CD8-positive, alpha-beta memory T cell (primary cell): ENCODE measurements at regions not wholly inside any gene's neighbourhood (a gene's known extent, or its start where the extent isn't known, plus 50 kb on each side); places are given as distances from the start of the nearest gene placed in this dataset.

Source experiments
- CTCF ChIA-PET: fragments of 350-600 bp; sonication (Branson Sonifier 250); formaldehyde crosslinking; loops from one replicate; lab custom pipeline; 2021; ENCODE audit warnings: antibody characterized with exemption; lab: Charles Lee
- POLR2A ChIA-PET: fragments of 350-600 bp; sonication (Branson Sonifier 250); formaldehyde crosslinking; loops from one replicate; lab custom pipeline; 2021; ENCODE audit warnings: antibody characterized with exemption; lab: Charles Lee
- DNase-seq, 5 donors: peaks; one replicate each; pipeline versions ENCODE4 v3.0.0 to v3.0.0-alpha.2; 2020 to 2022; ENCODE audit warnings: mixed read lengths in 1 of 5
- H3K27ac ChIP-seq: one replicate; pipeline ENCODE4 v1.7.0; 2013; ENCODE audit warnings: low read depth, mild to moderate bottlenecking, low read length, moderate library complexity
- H3K27me3 ChIP-seq: 2 replicates; pipeline ENCODE4 v1.7.0; 2013; ENCODE audit warnings: low read length, mild to moderate bottlenecking; ENCODE audit not compliant: insufficient read depth, poor library complexity, severe bottlenecking
- H3K36me3 ChIP-seq: 2 replicates; pipeline ENCODE4 v1.7.0; 2013; ENCODE audit warnings: mild to moderate bottlenecking, low read length, moderate library complexity; ENCODE audit not compliant: insufficient read depth
- H3K4me1 ChIP-seq: 2 replicates; pipeline ENCODE4 v1.7.0; 2013; ENCODE audit warnings: mild to moderate bottlenecking, low read length, moderate library complexity; ENCODE audit not compliant: insufficient read depth
- H3K4me3 ChIP-seq: 2 replicates; pipeline ENCODE4 v1.7.0; 2013; ENCODE audit warnings: mild to moderate bottlenecking, low read length
- H3K9me3 ChIP-seq: 2 replicates; pipeline ENCODE4 v1.7.0; 2013; ENCODE audit warnings: mild to moderate bottlenecking, low read length
- H3K27ac Mint-ChIP-seq, 8 donors: one replicate each; pipeline ENCODE4 v1.8.0; 2020 to 2021; ENCODE audit warnings: mixed read lengths in 8 of 8, mild to moderate bottlenecking in 6 of 8, inconsistent platforms in 3 of 8, moderate library complexity in 3 of 8
- H3K27me3 Mint-ChIP-seq, 2 donors: one replicate each; pipeline ENCODE4 v1.8.0; 2020 to 2021; ENCODE audit warnings: mixed read lengths in 2 of 2, mild to moderate bottlenecking in 1 of 2, moderate library complexity in 1 of 2
- H3K36me3 Mint-ChIP-seq, 3 donors: one replicate each; pipeline ENCODE4 v1.8.0; 2020 to 2021; ENCODE audit warnings: mixed read lengths in 3 of 3, inconsistent platforms in 1 of 3, mild to moderate bottlenecking in 1 of 3
- H3K4me1 Mint-ChIP-seq, 3 donors: one replicate each; pipeline ENCODE4 v1.8.0; 2020 to 2021; ENCODE audit warnings: mixed read lengths in 3 of 3, inconsistent platforms in 1 of 3, mild to moderate bottlenecking in 1 of 3
- H3K4me3 Mint-ChIP-seq, 7 donors: one replicate each; pipeline ENCODE4 v1.8.0; 2020 to 2021; ENCODE audit warnings: mixed read lengths in 7 of 7, mild to moderate bottlenecking in 6 of 7, moderate library complexity in 4 of 7, inconsistent platforms in 2 of 7
- H3K9me3 Mint-ChIP-seq, 5 donors: one replicate each; pipeline ENCODE4 v1.8.0; 2020 to 2022; ENCODE audit warnings: mixed read lengths in 5 of 5, mild to moderate bottlenecking in 3 of 5, moderate library complexity in 2 of 5, inconsistent platforms in 1 of 5

- no peak overlapping the region for H3K27ac Mint-ChIP-seq
- DNase-seq, result no peak
- no peaks in the 10 kb centered on the region for H3K4me1 Mint-ChIP-seq
- no peaks in the 10 kb centered on the region for H3K36me3 Mint-ChIP-seq
- no peak overlapping the region for H3K27ac ChIP-seq
- H3K9me3 Mint-ChIP-seq, result no peaks in the 10 kb centered on the region
- CTCF ChIA-PET, result no interaction called here
- no peak overlapping the region for H3K4me3 Mint-ChIP-seq
- no peaks in the 10 kb centered on the region for H3K9me3 ChIP-seq
- H3K27me3 Mint-ChIP-seq, result peaks cover 0 to 2% of the 10 kb centered on the region in 2 donors
- no peak overlapping the region for H3K4me3 ChIP-seq
- H3K36me3 ChIP-seq, result no peaks in the 10 kb centered on the region
- H3K4me1 ChIP-seq, result no peaks in the 10 kb centered on the region
- no peaks in the 10 kb centered on the region for H3K27me3 ChIP-seq
- POLR2A ChIA-PET, result no interaction called here
Observed at GRCh38 chr7:93048136-93048930, 69.4 kb downstream of the SAMD9 start.

- no peaks in the 10 kb centered on the region for H3K36me3 ChIP-seq
- H3K4me3 ChIP-seq, result no peak overlapping the region
- H3K27ac ChIP-seq, result no peak overlapping the region
- Mint-ChIP-seq H3K27me3 (peaks cover 0 to 2% of the 10 kb centered on the region in 2 donors), H3K4me1 (no peaks in the 10 kb centered on the region), H3K4me3 (no peak overlapping the region), H3K27ac (no peak overlapping the region), H3K9me3 (no peaks in the 10 kb centered on the region), H3K36me3 (no peaks in the 10 kb centered on the region)
- no peaks in the 10 kb centered on the region for H3K27me3 ChIP-seq
- ChIA-PET CTCF (no interaction called here), POLR2A (no interaction called here)
- no peak for DNase-seq
- no peaks in the 10 kb centered on the region for H3K4me1 ChIP-seq
- H3K9me3 ChIP-seq, result no peaks in the 10 kb centered on the region
Observed at GRCh38 chr7:93047514-93048099, 70.2 kb downstream of the SAMD9 start.

GRCh38 chr7:93046641-93047040 is 71.1 kb downstream of the SAMD9 start:
- Histone ChIP-seq H3K27ac (peak overlapping the region; percentile 1), H3K9me3 (no peaks in the 10 kb centered on the region), H3K36me3 (no peaks in the 10 kb centered on the region), H3K4me1 (no peaks in the 10 kb centered on the region), H3K4me3 (no peak overlapping the region), H3K27me3 (no peaks in the 10 kb centered on the region)
- ChIA-PET CTCF (no interaction called here), POLR2A (no interaction called here)
- DNase-seq, result no peak
- peaks cover 0 to 2% of the 10 kb centered on the region in 2 donors for H3K27me3 Mint-ChIP-seq
- H3K9me3 Mint-ChIP-seq, result no peaks in the 10 kb centered on the region
- H3K36me3 Mint-ChIP-seq, result no peaks in the 10 kb centered on the region
- H3K27ac Mint-ChIP-seq, result no peak overlapping the region
- no peak overlapping the region for H3K4me3 Mint-ChIP-seq
- H3K4me1 Mint-ChIP-seq, result no peaks in the 10 kb centered on the region

- no peak for DNase-seq
- Mint-ChIP-seq H3K36me3 (no peaks in the 10 kb centered on the region), H3K9me3 (no peaks in the 10 kb centered on the region), H3K4me1 (no peaks in the 10 kb centered on the region), H3K4me3 (no peak overlapping the region), H3K27ac (no peak overlapping the region), H3K27me3 (no peaks in the 10 kb centered on the region)
- H3K4me1 ChIP-seq, result no peaks in the 10 kb centered on the region
- H3K9me3 ChIP-seq, result no peaks in the 10 kb centered on the region
- H3K27ac ChIP-seq, result no peak overlapping the region
- no peak overlapping the region for H3K4me3 ChIP-seq
- POLR2A ChIA-PET, result no interaction called here
- H3K27me3 ChIP-seq, result no peaks in the 10 kb centered on the region
- CTCF ChIA-PET, result interaction anchor here (1.2 kb wide), 1 partner anchor 211 kb away, joined by 4 read pairs; no protein-coding TSS in a partner anchor
- no peaks in the 10 kb centered on the region for H3K36me3 ChIP-seq
Observed at GRCh38 chr7:93044147-93044810, 73.5 kb downstream of the SAMD9 start.

- ChIA-PET CTCF (interaction anchor here (1.2 kb wide), 1 partner anchor 211 kb away, joined by 4 read pairs; no protein-coding TSS in a partner anchor), POLR2A (no interaction called here)
- Mint-ChIP-seq H3K9me3 (no peaks in the 10 kb centered on the region), H3K4me1 (no peaks in the 10 kb centered on the region), H3K27ac (no peak overlapping the region), H3K36me3 (no peaks in the 10 kb centered on the region), H3K4me3 (no peak overlapping the region), H3K27me3 (no peaks in the 10 kb centered on the region)
- Histone ChIP-seq H3K36me3 (no peaks in the 10 kb centered on the region), H3K27me3 (no peaks in the 10 kb centered on the region), H3K9me3 (no peaks in the 10 kb centered on the region), H3K27ac (no peak overlapping the region), H3K4me1 (no peaks in the 10 kb centered on the region), H3K4me3 (no peak overlapping the region)
- no peak for DNase-seq
Observed at GRCh38 chr7:93043385-93043985, 74.3 kb downstream of the SAMD9 start.

- no peaks in the 10 kb centered on the region for H3K27me3 Mint-ChIP-seq
- H3K36me3 Mint-ChIP-seq, result no peaks in the 10 kb centered on the region
- H3K9me3 Mint-ChIP-seq, result no peaks in the 10 kb centered on the region
- H3K4me3 Mint-ChIP-seq, result no peak overlapping the region
- no peaks in the 10 kb centered on the region for H3K9me3 ChIP-seq
- ChIA-PET CTCF (interaction anchor here (1.5 kb wide), 1 partner anchor 427 kb away, joined by 4 read pairs; no protein-coding TSS in a partner anchor), POLR2A (no interaction called here)
- H3K36me3 ChIP-seq, result no peaks in the 10 kb centered on the region
- DNase-seq, result no peak
- no peaks in the 10 kb centered on the region for H3K27me3 ChIP-seq
- H3K27ac ChIP-seq, result no peak overlapping the region
- H3K27ac Mint-ChIP-seq, result peak overlapping the region in 1 of 8 donors; percentile 50
- peaks cover 11 to 18% (median 12%) of the 10 kb centered on the region in 3 donors for H3K4me1 Mint-ChIP-seq
- H3K4me1 ChIP-seq, result no peaks in the 10 kb centered on the region
- H3K4me3 ChIP-seq, result no peak overlapping the region
Observed at GRCh38 chr7:93040355-93040754, 77.4 kb downstream of the SAMD9 start.

GRCh38 chr7:93039786-93040185 is 78.0 kb downstream of the SAMD9 start:
- Mint-ChIP-seq H3K4me3 (no peak overlapping the region), H3K4me1 (peaks cover 11 to 18% (median 12%) of the 10 kb centered on the region in 3 donors), H3K27me3 (no peaks in the 10 kb centered on the region), H3K27ac (no peak overlapping the region), H3K9me3 (no peaks in the 10 kb centered on the region), H3K36me3 (no peaks in the 10 kb centered on the region)
- H3K27me3 ChIP-seq, result no peaks in the 10 kb centered on the region
- CTCF ChIA-PET, result no interaction called here
- no peak overlapping the region for H3K4me3 ChIP-seq
- no peak for DNase-seq
- no peak overlapping the region for H3K27ac ChIP-seq
- POLR2A ChIA-PET, result no interaction called here
- no peaks in the 10 kb centered on the region for H3K9me3 ChIP-seq
- no peaks in the 10 kb centered on the region for H3K4me1 ChIP-seq
- no peaks in the 10 kb centered on the region for H3K36me3 ChIP-seq

GRCh38 chr7:93039282-93039681 is 78.5 kb downstream of the SAMD9 start:
- POLR2A ChIA-PET, result no interaction called here
- no peaks in the 10 kb centered on the region for H3K4me1 ChIP-seq
- Mint-ChIP-seq H3K36me3 (no peaks in the 10 kb centered on the region), H3K4me3 (no peak overlapping the region), H3K27me3 (no peaks in the 10 kb centered on the region), H3K27ac (peak overlapping the region in 1 of 8 donors; percentile 16), H3K4me1 (peaks cover 11 to 18% (median 12%) of the 10 kb centered on the region in 3 donors), H3K9me3 (no peaks in the 10 kb centered on the region)
- H3K27ac ChIP-seq, result no peak overlapping the region
- CTCF ChIA-PET, result no interaction called here
- H3K4me3 ChIP-seq, result no peak overlapping the region
- no peaks in the 10 kb centered on the region for H3K36me3 ChIP-seq
- DNase-seq, result no peak
- H3K9me3 ChIP-seq, result no peaks in the 10 kb centered on the region
- H3K27me3 ChIP-seq, result no peaks in the 10 kb centered on the region
